SK-N-DZ (cell line): ENCODE measurements at regions not wholly inside any gene's neighbourhood (a gene's known extent, or its start where the extent isn't known, plus 50 kb on each side); places are given as distances from the start of the nearest gene placed in this dataset.

Experiments used
- DNase-seq: peaks from one replicate; pipeline ENCODE4 v3.0.0-alpha.2; 2015; ENCODE audit warnings: low spot score

DNA sequence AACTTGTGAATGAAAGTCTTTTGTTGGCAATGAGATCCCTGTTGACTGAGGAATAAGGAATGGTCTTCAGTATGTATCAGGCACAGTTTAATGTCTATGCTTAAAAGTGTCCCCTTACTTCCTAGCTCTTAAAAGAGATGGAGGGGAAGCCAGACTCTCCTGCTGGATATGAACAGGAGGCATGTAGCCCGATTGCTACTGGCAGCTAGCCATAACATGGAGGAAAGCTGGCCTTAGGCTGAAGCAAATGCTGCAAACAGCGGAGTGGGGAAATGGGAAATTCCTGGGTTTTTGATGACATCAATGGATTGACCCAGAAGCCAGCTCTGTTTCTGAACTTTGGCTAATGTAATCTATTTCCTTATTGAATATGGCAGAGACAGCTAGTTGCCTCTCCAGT is 266.1 kb downstream of the SLC4A3 start:
- no peak for DNase-seq

DNA sequence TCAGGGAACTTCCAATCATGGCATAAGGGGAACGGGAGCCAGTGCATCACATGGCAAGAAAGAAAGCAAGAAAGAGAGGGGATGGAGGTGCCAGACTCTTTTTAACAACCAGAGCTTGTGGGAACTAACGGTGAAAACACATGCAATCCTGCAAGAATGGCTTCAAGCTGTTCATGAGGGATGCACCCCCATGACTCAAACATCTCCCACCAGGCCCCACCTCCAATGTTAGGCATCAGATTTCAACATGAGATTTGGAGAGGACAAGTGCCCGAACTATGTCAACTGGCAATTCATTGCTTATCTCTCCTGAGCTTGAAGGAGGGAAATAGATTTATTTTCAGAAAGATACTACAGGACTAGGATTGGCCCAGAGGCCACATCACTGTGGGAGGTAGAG is 270.0 kb downstream of the SLC4A3 start:
- no peak for DNase-seq

DNA sequence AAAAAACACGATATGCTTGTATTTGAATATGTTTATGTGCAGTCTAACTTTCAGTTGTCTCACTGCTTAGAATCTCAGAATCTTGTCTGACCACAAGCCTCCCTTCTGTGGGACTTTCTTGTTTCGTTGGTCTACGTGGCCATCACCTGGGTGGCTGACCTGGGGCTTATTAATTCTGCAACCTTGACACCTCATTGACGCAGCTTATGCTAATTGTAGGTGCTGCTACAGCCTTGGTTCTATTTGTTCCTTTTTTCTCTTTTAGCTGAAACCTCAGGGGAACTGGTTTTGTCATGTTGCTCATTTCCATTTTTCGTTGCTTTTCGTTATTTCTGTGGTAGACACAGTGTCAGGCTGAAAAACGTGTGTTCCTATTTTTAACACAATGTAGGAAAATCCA is 273.7 kb downstream of the SLC4A3 start:
- DNase-seq: no peak

- DNase-seq: no peak
These were observed 275.6 kb downstream of the SLC4A3 start for GRCh38 chr2:219902891-219903552.

GRCh38 chr2:219905640-219906039 is 278.2 kb downstream of the SLC4A3 start:
- DNase-seq: no peak

- DNase-seq: no peak
These were observed 278.9 kb downstream of the SLC4A3 start for GRCh38 chr2:219906114-219907010.

GRCh38 chr2:219907011-219907365 is 279.6 kb downstream of the SLC4A3 start:
- DNase-seq: no peak

- no peak for DNase-seq
These were observed 281.1 kb downstream of the SLC4A3 start for GRCh38 chr2:219908538-219908937.

GRCh38 chr2:219911541-219911940 is 284.1 kb downstream of the SLC4A3 start:
- no peak for DNase-seq

DNA sequence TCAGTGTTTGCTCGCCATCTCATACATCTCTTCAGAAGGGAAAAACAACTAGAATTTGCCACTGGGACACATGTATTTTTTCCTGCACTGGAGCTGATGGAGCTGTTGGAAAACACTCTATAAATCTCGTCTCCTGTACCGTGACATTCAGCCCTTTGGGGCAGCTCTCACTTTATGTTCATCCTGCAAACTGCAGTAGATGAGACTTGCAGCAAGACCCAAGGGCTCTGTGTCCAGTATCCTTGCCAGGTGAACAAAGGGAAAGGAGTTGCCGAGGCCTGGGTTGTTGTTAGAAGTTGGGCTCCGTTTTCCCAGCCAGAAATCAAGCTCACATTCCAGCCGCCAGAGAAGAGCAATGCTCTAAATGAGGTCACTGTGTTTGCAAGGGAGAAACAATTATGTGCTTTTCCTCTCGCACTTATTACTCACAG is 285.1 kb downstream of the SLC4A3 start:
- DNase-seq: no peak

GRCh38 chr2:219914577-219914976 is 287.1 kb downstream of the SLC4A3 start:
- no peak for DNase-seq

DNA sequence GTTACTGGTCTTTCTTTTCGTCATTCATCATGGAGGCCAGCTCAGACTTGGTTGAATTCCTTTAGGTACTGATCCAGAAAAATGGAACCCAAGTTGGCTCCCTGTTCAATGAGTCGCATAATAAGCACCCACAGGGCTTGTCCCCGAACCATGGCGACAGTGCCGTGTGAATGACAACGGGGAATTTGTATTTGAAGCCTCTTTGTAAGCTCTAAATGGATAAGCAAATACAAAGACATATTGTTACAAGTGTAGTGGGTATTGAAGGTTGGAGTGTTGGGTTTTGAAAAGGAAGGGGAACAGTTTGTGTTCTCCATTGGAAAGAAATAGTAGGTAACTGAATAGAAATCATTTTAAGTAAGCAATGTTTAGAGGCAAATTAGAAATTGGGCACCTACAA is 288.9 kb downstream of the SLC4A3 start:
- no peak for DNase-seq

GRCh38 chr2:219916726-219917440 is 289.5 kb downstream of the SLC4A3 start:
- DNase-seq: no peak

DNA sequence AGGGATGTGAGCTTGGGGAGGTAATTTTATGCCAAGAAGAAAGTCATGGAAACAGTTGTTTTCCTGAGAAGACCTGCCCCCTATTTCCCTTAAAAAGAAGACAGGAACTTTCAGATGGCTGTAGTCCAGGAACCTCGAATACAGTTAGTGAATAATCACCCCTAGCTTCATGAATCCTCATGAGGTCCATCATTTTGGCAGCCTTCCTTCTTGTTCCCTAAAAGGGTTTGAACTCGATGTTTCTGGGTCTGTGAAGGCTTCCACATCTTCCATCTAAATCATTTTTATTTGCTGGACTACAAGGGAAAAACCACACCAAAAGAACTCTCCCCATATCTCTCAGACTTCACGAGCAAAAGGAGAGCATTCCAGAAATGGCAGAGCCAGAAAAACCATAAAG is 290.8 kb downstream of the SLC4A3 start:
- DNase-seq: no peak

GRCh38 chr2:219918944-219919343 is 291.5 kb downstream of the SLC4A3 start:
- DNase-seq: no peak

- no peak for DNase-seq
These were observed 292.1 kb downstream of the SLC4A3 start for GRCh38 chr2:219919506-219919905.

DNA sequence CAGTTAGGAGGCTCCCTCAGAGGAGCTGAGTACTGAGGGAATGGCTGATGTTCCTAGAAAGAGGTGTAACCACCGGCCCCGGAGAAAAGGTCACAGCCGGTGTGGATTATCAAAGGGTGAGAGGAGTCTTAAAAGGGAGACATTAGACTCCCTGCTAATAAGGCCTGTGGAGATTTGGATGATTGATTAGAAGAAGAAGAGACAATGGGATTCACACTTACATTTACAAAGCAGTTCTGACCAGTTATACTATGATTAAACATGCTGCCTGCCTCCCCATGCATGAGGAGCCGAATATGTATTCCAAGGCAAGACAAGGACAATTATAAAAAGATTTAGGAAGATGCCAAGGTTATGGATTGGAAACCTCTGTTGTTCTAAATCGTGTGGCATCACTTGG is 302.4 kb downstream of the SLC4A3 start:
- no peak for DNase-seq

DNA sequence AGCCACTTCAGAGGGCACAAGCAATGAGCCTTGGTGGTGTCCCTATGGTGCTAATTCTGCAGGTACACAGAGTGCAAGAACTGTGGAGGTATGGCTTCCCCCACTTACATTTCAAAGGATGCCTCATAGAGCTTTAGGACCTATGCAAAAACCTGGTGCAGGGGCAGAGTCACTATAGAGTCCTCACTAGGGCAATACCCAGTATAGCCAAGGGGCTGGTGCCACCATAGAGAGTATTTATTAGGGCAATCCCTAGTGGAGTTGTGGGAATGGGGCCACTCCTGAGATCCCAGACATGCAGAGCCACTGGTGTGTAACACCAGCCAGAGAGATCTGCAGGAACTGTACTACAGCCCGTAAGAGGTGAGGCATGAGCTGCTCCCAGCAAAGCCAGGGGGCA is 312.2 kb downstream of the SLC4A3 start:
- no peak for DNase-seq

DNA sequence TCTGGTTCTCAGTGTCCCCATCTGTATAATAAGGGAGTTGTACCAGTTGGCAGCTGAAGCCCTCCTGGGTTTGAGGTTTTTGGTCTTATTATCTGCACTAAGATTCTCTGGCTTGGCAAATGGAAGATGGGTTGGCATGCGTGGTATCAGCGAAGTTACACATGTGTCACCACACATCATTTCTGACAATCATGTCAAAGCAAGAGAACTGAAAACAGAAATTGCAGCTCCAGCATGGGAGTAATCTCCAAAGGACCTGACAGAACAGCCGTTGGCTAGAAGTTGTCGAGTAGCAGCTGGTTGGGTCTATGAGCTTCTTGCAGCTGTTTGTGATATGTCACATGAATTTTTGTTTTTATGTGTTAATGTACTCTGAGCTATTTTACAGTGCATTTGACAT is 317.4 kb downstream of the SLC4A3 start:
- DNase-seq: no peak

GRCh38 chr2:219946021-219946420 is 318.6 kb downstream of the SLC4A3 start:
- no peak for DNase-seq

DNA sequence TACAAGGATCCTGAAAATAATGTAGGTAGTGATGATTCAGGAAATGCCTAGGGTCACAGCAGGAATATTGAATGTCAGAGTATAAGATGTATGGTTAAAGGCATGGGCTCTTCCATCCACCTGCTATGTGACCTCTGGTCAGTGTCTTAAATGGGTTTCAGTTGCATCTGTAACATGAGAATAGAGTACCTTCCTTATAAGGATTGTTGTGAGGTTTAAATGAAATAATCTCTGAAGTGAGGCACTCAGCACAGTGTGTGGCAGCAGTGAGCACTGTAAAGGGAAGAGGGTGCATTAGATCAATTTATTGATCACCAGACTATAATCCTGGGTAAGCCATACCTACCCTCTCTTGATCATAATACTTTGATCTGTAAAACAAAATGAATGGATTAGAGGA is 319.1 kb downstream of the SLC4A3 start:
- DNase-seq: no peak

- DNase-seq: no peak
These were observed 320.1 kb downstream of the SLC4A3 start for GRCh38 chr2:219947575-219947974.

- DNase-seq: no peak
These were observed 321.6 kb downstream of the SLC4A3 start for GRCh38 chr2:219949053-219949452.
